ENCODE measurements at regions not wholly inside any gene's neighbourhood (a gene's known extent, or its start where the extent isn't known, plus 50 kb on each side); places are given as distances from the start of the nearest gene placed in this dataset.

- TF ChIP-seq CTCF (IDR thresholded peaks at IDR 0.05): no peak
Observed at GRCh38 chr20:48107560-48107959, 322.3 kb upstream of the SULF2 start.

DNA sequence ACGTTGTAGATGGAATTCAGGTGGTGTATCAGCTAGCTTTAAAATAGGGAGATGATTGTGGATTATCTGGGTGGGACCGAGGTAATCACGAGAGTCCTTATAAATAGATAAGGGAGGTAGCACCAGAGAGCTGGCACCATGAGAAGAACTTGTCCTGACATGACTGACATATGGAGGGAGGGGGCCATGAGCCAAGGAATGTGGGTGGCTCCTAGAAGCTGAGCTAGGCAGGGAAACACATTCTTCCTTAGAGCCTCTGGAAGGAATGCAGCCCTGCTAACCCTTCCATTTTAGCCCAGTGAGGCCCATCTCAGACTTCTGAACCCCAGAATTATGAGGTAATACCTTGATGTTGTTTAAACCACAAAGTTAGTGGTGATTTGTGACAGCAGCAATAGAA is 321.1 kb upstream of the SULF2 start:
- no peak for TF ChIP-seq CTCF (IDR thresholded peaks at IDR 0.05)

DNA sequence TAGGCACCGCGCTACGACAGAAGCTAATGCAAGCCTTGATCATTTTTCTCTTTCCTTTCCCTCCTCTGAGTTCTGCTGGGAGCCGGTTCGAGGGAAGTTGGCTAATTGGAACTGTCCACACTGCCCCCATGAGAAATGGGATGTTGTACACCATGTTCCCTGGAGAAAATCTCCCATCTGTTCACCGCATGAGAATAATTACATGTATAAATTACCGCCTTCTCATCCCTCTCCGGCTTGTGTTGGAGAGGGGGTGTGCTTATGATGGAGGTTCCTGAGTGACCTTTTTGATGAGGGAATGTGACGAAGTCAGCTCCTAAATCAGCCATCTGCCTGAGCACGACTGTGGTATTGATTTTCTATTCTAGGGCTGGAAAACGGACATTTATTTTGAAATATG is 320.2 kb upstream of the SULF2 start:
- no peak for TF ChIP-seq CTCF (IDR thresholded peaks at IDR 0.05)

DNA sequence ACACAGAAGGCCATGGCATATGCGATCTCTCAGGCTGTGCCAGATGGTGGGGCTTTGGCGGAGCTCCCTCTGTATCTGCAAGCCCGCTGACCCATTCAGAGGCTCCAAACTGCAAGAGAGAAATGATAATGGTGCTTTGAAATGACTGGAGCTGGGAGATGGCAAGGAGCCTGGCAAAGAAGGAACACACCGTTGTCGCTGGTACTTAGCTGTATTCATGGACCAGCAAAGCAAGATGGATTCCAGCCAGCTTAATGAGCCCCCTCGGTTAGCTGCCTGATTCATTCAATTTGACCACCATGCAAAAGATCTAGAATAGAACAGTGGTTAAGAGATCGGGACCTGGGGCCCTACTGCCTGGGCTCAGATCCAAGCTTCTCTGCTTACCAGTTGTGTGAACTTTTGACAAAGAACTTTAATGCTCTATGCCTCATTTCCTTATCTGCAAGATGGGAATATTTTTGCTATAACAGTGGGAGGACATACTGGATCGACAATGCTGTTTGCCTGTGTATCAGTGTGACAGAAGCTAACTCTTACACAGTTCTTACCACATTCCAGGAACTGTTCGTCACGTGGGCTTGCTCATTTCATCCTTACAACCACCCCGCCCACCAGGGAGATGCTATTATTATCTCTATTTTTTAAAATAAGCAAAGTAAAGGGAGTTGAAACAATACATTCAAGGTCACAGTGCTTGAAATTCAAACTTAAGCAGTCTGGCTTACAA is 317.8 kb upstream of the SULF2 start:
- TF ChIP-seq CTCF (IDR thresholded peaks at IDR 0.05): no peak

DNA sequence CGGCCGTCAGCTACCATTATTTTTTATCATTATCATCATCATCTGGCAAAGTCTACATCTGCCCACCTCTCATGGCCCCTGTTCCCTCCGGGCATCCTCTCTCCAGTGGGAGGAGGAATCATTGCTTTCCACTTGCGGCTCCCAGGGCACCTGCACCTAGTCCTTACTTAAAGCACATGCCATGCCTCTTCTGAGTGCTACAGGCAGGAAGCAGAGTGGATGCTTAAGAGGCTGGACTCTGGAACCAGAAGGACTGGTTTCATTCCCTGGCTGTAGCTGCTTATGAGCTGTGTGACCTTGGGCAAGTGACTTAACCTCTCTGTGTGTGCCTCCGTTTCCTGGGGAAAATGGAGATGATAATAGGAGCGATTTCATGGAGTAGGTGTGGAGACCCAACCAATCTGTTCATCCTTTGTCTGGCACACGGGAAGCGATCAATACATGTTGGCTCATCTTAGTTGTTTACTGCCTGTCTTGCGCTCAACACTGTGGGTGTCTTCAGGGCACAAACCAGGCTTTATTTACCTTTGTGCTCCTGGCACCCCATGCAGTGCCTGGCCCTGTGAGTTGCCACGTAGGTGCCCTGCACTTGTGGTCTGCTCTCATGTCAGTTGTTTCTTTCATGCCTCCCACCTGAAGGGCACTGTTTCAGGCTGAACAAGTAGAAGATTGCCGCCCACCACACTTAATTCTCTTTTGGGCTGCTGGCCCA is 317.0 kb upstream of the SULF2 start:
- no peak for TF ChIP-seq CTCF (IDR thresholded peaks at IDR 0.05)

DNA sequence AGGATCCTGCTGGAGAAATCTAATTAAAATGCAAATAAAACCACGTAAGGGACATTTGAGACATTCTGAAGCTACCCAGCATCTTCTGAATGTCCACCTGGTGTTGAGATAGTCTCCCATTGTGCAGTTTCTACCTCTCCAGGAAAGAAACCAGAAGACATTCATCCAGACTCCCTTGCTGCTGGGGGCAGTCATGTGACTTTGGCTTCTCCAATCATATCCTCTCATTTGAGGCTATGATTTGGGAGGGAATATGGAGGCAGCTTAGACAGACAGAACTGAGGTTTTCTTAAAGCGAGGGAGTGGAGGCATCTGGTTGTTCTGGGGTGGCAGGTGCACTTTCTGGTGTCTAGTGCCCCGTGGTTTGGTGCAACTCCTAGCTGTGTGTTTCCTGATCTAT is 315.2 kb upstream of the SULF2 start:
- TF ChIP-seq CTCF (IDR thresholded peaks at IDR 0.05): no peak

DNA sequence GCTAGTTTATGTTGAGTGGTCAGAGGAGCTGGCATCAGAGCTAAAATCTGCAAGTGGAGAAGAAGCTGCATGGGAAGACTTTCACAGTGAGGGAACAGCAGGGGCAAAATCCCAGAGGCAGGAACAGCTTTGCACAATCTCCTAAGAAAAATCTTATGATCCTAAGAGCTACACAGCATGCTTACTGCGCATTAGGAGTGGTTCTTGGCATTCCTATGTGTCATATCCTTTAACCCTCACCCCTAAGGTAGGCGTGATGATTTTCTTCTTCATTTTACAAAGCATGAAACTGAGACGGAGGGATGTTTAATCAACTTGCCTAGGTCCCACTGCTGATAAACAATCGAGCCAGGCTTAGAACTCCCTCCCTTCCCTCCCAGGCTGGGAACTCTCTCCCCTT is 313.6 kb upstream of the SULF2 start:
- no peak for TF ChIP-seq CTCF (IDR thresholded peaks at IDR 0.05)
